ENCODE measurements at regions not wholly inside any gene's neighbourhood (a gene's known extent, or its start where the extent isn't known, plus 50 kb on each side); places are given as distances from the start of the nearest gene placed in this dataset.

DNA sequence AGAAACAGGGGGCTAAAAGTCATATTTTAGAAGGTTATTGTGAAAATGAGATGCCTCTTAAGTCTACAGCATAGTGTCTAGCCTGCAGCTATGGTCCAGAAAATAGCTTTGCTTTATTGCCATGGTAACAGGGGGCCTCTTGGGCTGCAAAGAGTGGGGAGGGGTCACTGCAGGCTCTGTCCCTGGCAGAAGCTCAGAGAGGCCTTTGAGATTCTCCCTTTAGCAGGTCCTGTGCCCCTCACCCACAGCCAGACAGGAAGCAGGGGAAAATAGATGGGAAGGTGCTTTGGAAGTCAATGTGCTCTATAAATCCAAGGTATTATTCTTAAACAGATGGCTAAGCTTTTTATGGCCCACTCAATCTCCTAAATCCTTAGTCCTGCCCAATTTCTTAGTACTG, 1021.3 kb upstream of the GYPC start:
- Histone ChIP-seq H3K79me1 (replicated peaks; ENCODE audit: low read length, poor library complexity, severe bottlenecking) (no peaks in the 10 kb centered on the region), H2BK5ac (ENCODE audit: low read depth, low read length, poor library complexity, severe bottlenecking) (no peak overlapping the region), H3K9me3 (ENCODE audit: control insufficient read depth, low read length) (peaks cover 6% of the 10 kb centered on the region), H3K27me3 (ENCODE audit: control insufficient read depth in 1 of 2, insufficient read depth in 1 of 2, low read length in 2 of 2) (no peaks in the 10 kb centered on the region), H3K4me1 (ENCODE audit: control insufficient read depth, insufficient read depth, low read depth, low read length) (no peaks in the 10 kb centered on the region), H2BK15ac (ENCODE audit: low read depth, poor library complexity, severe bottlenecking) (no peak overlapping the region), H2BK120ac (ENCODE audit: low read depth, low read length) (no peak overlapping the region), H2AFZ (ENCODE audit: low read depth, low read length) (no peak overlapping the region), H3K23ac (ENCODE audit: low read length in 2 of 2) (no peak overlapping the region), H4K91ac (ENCODE audit: low read length) (no peak overlapping the region), H3K14ac (ENCODE audit: low read length in 2 of 2) (no peak overlapping the region), H3K4ac (ENCODE audit: low read depth in 1 of 2, low read length in 2 of 2) (no peak overlapping the region), H3K4me2 (ENCODE audit: low read length, poor library complexity, severe bottlenecking) (no peak overlapping the region), H2AK5ac (ENCODE audit: low read length, severe bottlenecking) (no peak overlapping the region), H3K36me3 (ENCODE audit: control insufficient read depth in 1 of 2, insufficient read depth in 2 of 2, low read depth in 1 of 2, low read length in 2 of 2) (no peaks in the 10 kb centered on the region), H3K9ac (ENCODE audit: low read length) (no peak overlapping the region), H3K4me3 (ENCODE audit: insufficient read depth in 1 of 2, low read depth in 1 of 2, low read length in 2 of 2) (no peak overlapping the region), H3K27ac (ENCODE audit: low read length, poor library complexity, severe bottlenecking) (no peak overlapping the region), H2BK12ac (ENCODE audit: low read length in 2 of 2) (no peak overlapping the region), H3K18ac (ENCODE audit: low read depth in 1 of 2, low read length in 2 of 2) (no peak overlapping the region), H4K8ac (ENCODE audit: low read length) (no peak overlapping the region)
- DNase-seq = no peak

DNA sequence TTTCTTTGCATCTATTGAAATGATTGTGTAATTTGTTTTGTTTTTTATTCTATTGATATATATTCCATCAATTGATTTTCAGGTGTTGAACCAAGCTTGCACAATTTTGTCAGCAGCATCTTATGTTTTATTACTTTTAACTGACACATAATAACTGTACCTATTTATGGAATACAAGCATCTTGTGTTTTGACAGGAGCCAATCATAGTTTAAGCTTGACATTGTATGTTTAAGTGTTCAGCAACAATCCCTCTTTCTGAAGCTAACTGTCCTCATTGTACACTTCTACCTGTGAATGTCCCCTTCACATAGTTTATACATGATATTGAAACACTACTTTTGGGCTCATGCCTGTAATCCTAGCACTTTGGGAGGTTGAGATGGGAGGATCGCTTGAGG, 1017.6 kb upstream of the GYPC start:
- Histone ChIP-seq H3K4ac (ENCODE audit: low read depth in 1 of 2, low read length in 2 of 2) (no peak overlapping the region), H3K4me1 (ENCODE audit: control insufficient read depth, insufficient read depth, low read depth, low read length) (no peaks in the 10 kb centered on the region), H2BK120ac (ENCODE audit: low read depth, low read length) (no peak overlapping the region), H3K27ac (ENCODE audit: low read length, poor library complexity, severe bottlenecking) (no peak overlapping the region), H3K27me3 (ENCODE audit: control insufficient read depth in 1 of 2, insufficient read depth in 1 of 2, low read length in 2 of 2) (no peaks in the 10 kb centered on the region), H2BK12ac (ENCODE audit: low read length in 2 of 2) (no peak overlapping the region), H3K23ac (ENCODE audit: low read length in 2 of 2) (no peak overlapping the region), H2AK5ac (ENCODE audit: low read length, severe bottlenecking) (no peak overlapping the region), H2AFZ (ENCODE audit: low read depth, low read length) (no peak overlapping the region), H3K4me3 (ENCODE audit: insufficient read depth in 1 of 2, low read depth in 1 of 2, low read length in 2 of 2) (no peak overlapping the region), H2BK15ac (ENCODE audit: low read depth, poor library complexity, severe bottlenecking) (no peak overlapping the region), H3K14ac (ENCODE audit: low read length in 2 of 2) (no peak overlapping the region), H4K8ac (ENCODE audit: low read length) (no peak overlapping the region), H3K4me2 (ENCODE audit: low read length, poor library complexity, severe bottlenecking) (no peak overlapping the region), H3K36me3 (ENCODE audit: control insufficient read depth in 1 of 2, insufficient read depth in 2 of 2, low read depth in 1 of 2, low read length in 2 of 2) (no peaks in the 10 kb centered on the region), H4K91ac (ENCODE audit: low read length) (no peak overlapping the region), H3K18ac (ENCODE audit: low read depth in 1 of 2, low read length in 2 of 2) (no peak overlapping the region), H3K9me3 (ENCODE audit: control insufficient read depth, low read length) (peaks cover 1% of the 10 kb centered on the region), H2BK5ac (ENCODE audit: low read depth, low read length, poor library complexity, severe bottlenecking) (no peak overlapping the region), H3K9ac (ENCODE audit: low read length) (no peak overlapping the region), H3K79me1 (replicated peaks; ENCODE audit: low read length, poor library complexity, severe bottlenecking) (no peaks in the 10 kb centered on the region)
- DNase-seq = no peak
- no CpG with 5 or more reads among the region's 1 CpG for WGBS

DNA sequence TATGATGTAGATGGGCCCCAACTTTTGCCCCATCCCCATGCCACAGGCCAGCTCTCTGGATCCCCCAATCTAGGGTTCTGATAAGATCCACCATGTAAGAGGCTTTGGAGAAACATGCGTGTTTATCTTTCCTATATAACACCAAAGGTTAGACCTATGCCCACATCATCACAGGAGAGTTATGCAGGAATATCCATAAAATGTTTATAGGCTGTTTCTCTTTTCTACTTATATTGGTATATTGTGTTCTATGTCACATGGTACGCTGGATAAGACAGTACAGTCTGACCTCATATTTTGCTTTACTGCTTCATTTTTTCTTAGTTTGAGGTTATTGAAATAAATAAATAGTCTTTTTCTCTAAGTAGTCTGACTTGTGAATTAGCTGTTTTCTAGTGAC, 1013.9 kb upstream of the GYPC start:
- Histone ChIP-seq H3K4me1 (ENCODE audit: control insufficient read depth, insufficient read depth, low read depth, low read length) (no peaks in the 10 kb centered on the region), H4K91ac (ENCODE audit: low read length) (no peak overlapping the region), H3K79me1 (replicated peaks; ENCODE audit: low read length, poor library complexity, severe bottlenecking) (no peaks in the 10 kb centered on the region), H3K36me3 (ENCODE audit: control insufficient read depth in 1 of 2, insufficient read depth in 2 of 2, low read depth in 1 of 2, low read length in 2 of 2) (no peaks in the 10 kb centered on the region), H3K23ac (ENCODE audit: low read length in 2 of 2) (no peak overlapping the region), H3K4me3 (ENCODE audit: insufficient read depth in 1 of 2, low read depth in 1 of 2, low read length in 2 of 2) (no peak overlapping the region), H3K4ac (ENCODE audit: low read depth in 1 of 2, low read length in 2 of 2) (no peak overlapping the region), H2AK5ac (ENCODE audit: low read length, severe bottlenecking) (no peak overlapping the region), H3K18ac (ENCODE audit: low read depth in 1 of 2, low read length in 2 of 2) (no peak overlapping the region), H2BK15ac (ENCODE audit: low read depth, poor library complexity, severe bottlenecking) (no peak overlapping the region), H2AFZ (ENCODE audit: low read depth, low read length) (no peak overlapping the region), H3K27ac (ENCODE audit: low read length, poor library complexity, severe bottlenecking) (no peak overlapping the region), H3K9me3 (ENCODE audit: control insufficient read depth, low read length) (no peaks in the 10 kb centered on the region), H3K14ac (ENCODE audit: low read length in 2 of 2) (no peak overlapping the region), H2BK120ac (ENCODE audit: low read depth, low read length) (no peak overlapping the region), H2BK12ac (ENCODE audit: low read length in 2 of 2) (no peak overlapping the region), H3K4me2 (ENCODE audit: low read length, poor library complexity, severe bottlenecking) (no peak overlapping the region), H2BK5ac (ENCODE audit: low read depth, low read length, poor library complexity, severe bottlenecking) (no peak overlapping the region), H3K27me3 (ENCODE audit: control insufficient read depth in 1 of 2, insufficient read depth in 1 of 2, low read length in 2 of 2) (no peaks in the 10 kb centered on the region), H4K8ac (ENCODE audit: low read length) (no peak overlapping the region), H3K9ac (ENCODE audit: low read length) (no peak overlapping the region)
- WGBS = no CpG with 5 or more reads among the region's 2 CpGs
- no peak for DNase-seq

DNA sequence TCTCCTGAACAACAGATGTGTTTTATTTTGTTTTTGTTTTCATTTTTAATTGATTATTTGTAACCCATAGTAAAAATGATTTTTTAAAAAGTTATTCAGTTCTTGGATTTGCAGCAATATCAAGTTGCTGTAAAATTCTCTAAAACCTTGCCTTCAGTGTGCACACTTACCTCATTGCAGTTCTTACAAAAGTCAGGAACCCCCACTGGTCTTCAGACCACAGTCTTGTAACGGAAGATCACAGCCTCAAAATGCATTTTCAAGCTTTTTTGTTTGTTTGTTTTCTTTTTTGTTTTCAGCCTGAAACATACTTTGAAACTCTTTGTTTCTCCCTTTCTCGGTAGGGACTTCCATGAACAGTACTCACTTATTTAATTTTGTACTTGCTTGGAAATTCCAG, 1012.8 kb upstream of the GYPC start:
- Histone ChIP-seq H3K18ac (ENCODE audit: low read depth in 1 of 2, low read length in 2 of 2) (no peak overlapping the region), H3K4ac (ENCODE audit: low read depth in 1 of 2, low read length in 2 of 2) (no peak overlapping the region), H3K79me1 (replicated peaks; ENCODE audit: low read length, poor library complexity, severe bottlenecking) (no peaks in the 10 kb centered on the region), H3K9me3 (ENCODE audit: control insufficient read depth, low read length) (no peaks in the 10 kb centered on the region), H3K27me3 (ENCODE audit: control insufficient read depth in 1 of 2, insufficient read depth in 1 of 2, low read length in 2 of 2) (no peaks in the 10 kb centered on the region), H4K91ac (ENCODE audit: low read length) (no peak overlapping the region), H3K27ac (ENCODE audit: low read length, poor library complexity, severe bottlenecking) (no peak overlapping the region), H3K23ac (ENCODE audit: low read length in 2 of 2) (no peak overlapping the region), H3K14ac (ENCODE audit: low read length in 2 of 2) (no peak overlapping the region), H3K4me2 (ENCODE audit: low read length, poor library complexity, severe bottlenecking) (no peak overlapping the region), H2BK12ac (ENCODE audit: low read length in 2 of 2) (no peak overlapping the region), H4K8ac (ENCODE audit: low read length) (no peak overlapping the region), H3K4me3 (ENCODE audit: insufficient read depth in 1 of 2, low read depth in 1 of 2, low read length in 2 of 2) (no peak overlapping the region), H2BK15ac (ENCODE audit: low read depth, poor library complexity, severe bottlenecking) (no peak overlapping the region), H2BK5ac (ENCODE audit: low read depth, low read length, poor library complexity, severe bottlenecking) (no peak overlapping the region), H2BK120ac (ENCODE audit: low read depth, low read length) (no peak overlapping the region), H3K4me1 (ENCODE audit: control insufficient read depth, insufficient read depth, low read depth, low read length) (no peaks in the 10 kb centered on the region), H2AK5ac (ENCODE audit: low read length, severe bottlenecking) (no peak overlapping the region), H3K9ac (ENCODE audit: low read length) (no peak overlapping the region), H3K36me3 (ENCODE audit: control insufficient read depth in 1 of 2, insufficient read depth in 2 of 2, low read depth in 1 of 2, low read length in 2 of 2) (no peaks in the 10 kb centered on the region), H2AFZ (ENCODE audit: low read depth, low read length) (no peak overlapping the region)
- no peak for DNase-seq
- WGBS = 10% methylated on average over 1 of the region's 2 CpGs
